PC-3 (cell line): ENCODE measurements at regions not wholly inside any gene's neighbourhood (a gene's known extent, or its start where the extent isn't known, plus 50 kb on each side); places are given as distances from the start of the nearest gene placed in this dataset.

Source experiments
- ATAC-seq: fragments of 200-7000 bp; cut with Tn5 transposase; 2 replicates; pipeline ENCODE4 v1.9.1; 2020; ENCODE audit warnings: mild to moderate bottlenecking, moderate library complexity
- BruUV-seq: library from RNA; stranded (reverse); fragments of 400-500 nt; replicated peaks from 2 replicates; lab custom pipeline; 2021; lab: Mats Ljungman, UMichigan
- CTCF ChIA-PET: fragments of 300-600 bp; sonication (Branson Sonifier 250); formaldehyde crosslinking; loops from one replicate; lab custom pipeline; 2022; ENCODE audit warnings: antibody characterized with exemption; lab: Charles Lee
- POLR2A ChIA-PET: fragments of 300-600 bp; sonication (Branson Sonifier 250); formaldehyde crosslinking; loops from one replicate; lab custom pipeline; 2022; ENCODE audit warnings: antibody characterized with exemption; ENCODE audit not compliant: unreplicated experiment; lab: Charles Lee
- DNase-seq: peaks from one replicate; pipeline ENCODE4 v3.0.0-alpha.2; 2015
- H2AFZ ChIP-seq: fragments of 300-600 bp; sonication (generic); 2 replicates; pipeline ENCODE4 v1.6.0; 2016; ENCODE audit warnings: antibody characterized with exemption, low read length
- H3F3A ChIP-seq: fragments of 300-600 bp; sonication (generic); one replicate; pipeline ENCODE4 v1.6.0; 2017; ENCODE audit warnings: antibody characterized with exemption, low read length, control low read depth, mild to moderate bottlenecking; ENCODE audit not compliant: unreplicated experiment
- H3K27ac ChIP-seq: fragments of 300-600 bp; sonication (generic); 2 replicates; pipeline ENCODE4 v1.5.1; 2016; ENCODE audit warnings: mild to moderate bottlenecking, low read length
- H3K27me3 ChIP-seq: fragments of 300-600 bp; sonication (generic); 2 replicates; pipeline ENCODE4 v1.6.1; 2016; ENCODE audit warnings: low read length, mixed read lengths
- H3K36me3 ChIP-seq: fragments of 300-600 bp; sonication (generic); 2 replicates; pipeline ENCODE4 v1.6.1; 2016; ENCODE audit warnings: low read depth, mixed run types, low read length, mixed read lengths
- H3K4me1 ChIP-seq: fragments of 300-600 bp; sonication (generic); 2 replicates; pipeline ENCODE4 v1.5.1; 2016; ENCODE audit warnings: low read length; ENCODE audit not compliant: insufficient read depth
- H3K4me2 ChIP-seq: fragments of 300-600 bp; sonication (generic); 2 replicates; pipeline ENCODE4 v1.6.0; 2016; ENCODE audit warnings: low read length
- H3K4me3 ChIP-seq: fragments of 300-600 bp; sonication (generic); 2 replicates; pipeline ENCODE4 v1.5.1; 2016; ENCODE audit warnings: mild to moderate bottlenecking, low read length, mixed read lengths
- H3K79me2 ChIP-seq: fragments of 300-600 bp; sonication (generic); 2 replicates; pipeline ENCODE4 v1.6.1; 2017; ENCODE audit warnings: low read length, mixed read lengths
- H3K9ac ChIP-seq: fragments of 300-600 bp; sonication (generic); 2 replicates; pipeline ENCODE4 v1.6.0; 2016; ENCODE audit warnings: mild to moderate bottlenecking, low read length
- H3K9me2 ChIP-seq: fragments of 300-600 bp; sonication (generic); replicated peaks from 2 replicates; pipeline ENCODE4 v1.6.1; 2016; ENCODE audit warnings: mixed run types, low read length, mixed read lengths
- H3K9me3 ChIP-seq: fragments of 300-600 bp; sonication (generic); 2 replicates; pipeline ENCODE4 v1.6.1; 2016; ENCODE audit warnings: low read length, mixed read lengths
- H4K20me1 ChIP-seq: fragments of 300-600 bp; sonication (generic); 2 replicates; pipeline ENCODE4 v1.6.1; 2016; ENCODE audit warnings: low read length, mixed read lengths
- EZH2 ChIP-seq: fragments of 300-600 bp; sonication (generic); IDR thresholded peaks from one replicate; pipeline ENCODE4 v1.6.1; 2017; ENCODE audit warnings: antibody characterized with exemption, mild to moderate bottlenecking, low read length; ENCODE audit not compliant: unreplicated experiment
- EZH2phosphoT487 ChIP-seq: fragments of 300-600 bp; sonication (generic); IDR thresholded peaks from 2 replicates; pipeline ENCODE4 v1.6.1; 2018; ENCODE audit warnings: mild to moderate bottlenecking, antibody characterized with exemption, low read length, borderline replicate concordance
- intact Hi-C: fragments of 100-400 bp; cut with micrococcal nuclease; formaldehyde crosslinking; loops from 2 replicates; pipeline ENCODE4 v1.9.0; 2023
- TF ChIP-seq, protein P1 (sequence below): fragments of 300-600 bp; sonication (generic); conservative IDR thresholded peaks from 2 replicates; pipeline ENCODE4 v1.5.1; 2017; ENCODE audit warnings: antibody characterized with exemption, low read depth, mild to moderate bottlenecking, low read length

DNA sequence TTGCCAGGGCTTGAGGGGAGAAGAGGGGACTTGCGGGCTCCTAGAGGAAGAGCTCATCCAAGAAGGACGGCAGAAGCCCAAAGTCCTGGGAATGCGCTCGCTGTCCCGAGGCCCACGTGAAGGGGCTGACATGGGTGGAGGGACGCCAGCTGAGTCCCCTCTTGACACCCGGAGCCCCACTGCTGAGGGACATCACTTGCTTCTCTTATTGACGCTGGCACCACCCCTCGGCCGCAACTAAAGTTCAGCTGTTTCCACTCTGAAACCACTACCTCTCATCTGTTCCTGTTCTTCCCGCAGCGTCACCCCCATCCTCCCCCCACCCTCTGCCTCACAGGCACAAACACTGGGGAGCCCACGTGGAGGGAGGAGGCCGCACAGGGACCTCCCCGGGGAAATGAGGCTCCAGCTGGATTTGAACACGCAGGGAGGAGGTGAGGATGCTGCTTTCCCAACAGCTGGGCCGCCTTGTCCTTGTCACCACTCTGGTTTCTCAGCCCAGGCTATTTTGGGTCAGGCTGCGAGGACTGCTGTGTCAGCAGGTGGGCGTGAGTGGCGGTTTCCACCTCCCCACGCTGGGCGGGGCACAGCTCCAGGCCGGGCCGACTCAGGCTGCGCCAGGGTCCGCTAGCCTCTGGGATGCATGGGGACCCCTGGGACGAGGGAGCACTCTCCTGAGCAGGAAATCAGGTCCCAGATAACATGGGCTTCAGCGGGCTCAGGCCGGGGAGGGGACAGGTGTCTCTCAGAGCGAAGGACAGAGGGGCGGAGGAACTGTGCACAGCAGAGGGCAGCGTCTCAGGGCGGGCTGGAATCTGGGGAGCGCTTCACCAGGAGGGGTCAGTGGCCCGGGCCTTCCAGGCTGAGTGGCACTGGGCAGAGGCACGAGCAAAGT is 156.3 kb downstream of the ZNF248 start:
- CTCF ChIA-PET = no interaction called here
- no peaks in the 10 kb centered on the region for H3K36me3 ChIP-seq
- DNase-seq = no peak
- no peaks in the 10 kb centered on the region for H3K9me3 ChIP-seq
- no peak overlapping the region for H3K27ac ChIP-seq
- H3K4me1 ChIP-seq = no peaks in the 10 kb centered on the region
- H3F3A ChIP-seq = no peaks in the 10 kb centered on the region
- intact Hi-C loops = no loop called here
- H3K9me2 ChIP-seq = no peaks in the 10 kb centered on the region
- H3K4me3 ChIP-seq = no peak overlapping the region
- no peak overlapping the region for H2AFZ ChIP-seq
- no peak for ATAC-seq
- TF ChIP-seq, protein P1, sequence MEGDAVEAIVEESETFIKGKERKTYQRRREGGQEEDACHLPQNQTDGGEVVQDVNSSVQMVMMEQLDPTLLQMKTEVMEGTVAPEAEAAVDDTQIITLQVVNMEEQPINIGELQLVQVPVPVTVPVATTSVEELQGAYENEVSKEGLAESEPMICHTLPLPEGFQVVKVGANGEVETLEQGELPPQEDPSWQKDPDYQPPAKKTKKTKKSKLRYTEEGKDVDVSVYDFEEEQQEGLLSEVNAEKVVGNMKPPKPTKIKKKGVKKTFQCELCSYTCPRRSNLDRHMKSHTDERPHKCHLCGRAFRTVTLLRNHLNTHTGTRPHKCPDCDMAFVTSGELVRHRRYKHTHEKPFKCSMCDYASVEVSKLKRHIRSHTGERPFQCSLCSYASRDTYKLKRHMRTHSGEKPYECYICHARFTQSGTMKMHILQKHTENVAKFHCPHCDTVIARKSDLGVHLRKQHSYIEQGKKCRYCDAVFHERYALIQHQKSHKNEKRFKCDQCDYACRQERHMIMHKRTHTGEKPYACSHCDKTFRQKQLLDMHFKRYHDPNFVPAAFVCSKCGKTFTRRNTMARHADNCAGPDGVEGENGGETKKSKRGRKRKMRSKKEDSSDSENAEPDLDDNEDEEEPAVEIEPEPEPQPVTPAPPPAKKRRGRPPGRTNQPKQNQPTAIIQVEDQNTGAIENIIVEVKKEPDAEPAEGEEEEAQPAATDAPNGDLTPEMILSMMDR = no peak
- TF ChIP-seq EZH2phosphoT487 (no peak), EZH2 (no peak)
- H3K27me3 ChIP-seq = no peaks in the 10 kb centered on the region
- no peak overlapping the region for H3K4me2 ChIP-seq
- H3K9ac ChIP-seq = no peak overlapping the region
- POLR2A ChIA-PET = no interaction called here
- no peaks in the 10 kb centered on the region for H4K20me1 ChIP-seq
- H3K79me2 ChIP-seq = no peaks in the 10 kb centered on the region
- no TSS peak for BruUV-seq

DNA sequence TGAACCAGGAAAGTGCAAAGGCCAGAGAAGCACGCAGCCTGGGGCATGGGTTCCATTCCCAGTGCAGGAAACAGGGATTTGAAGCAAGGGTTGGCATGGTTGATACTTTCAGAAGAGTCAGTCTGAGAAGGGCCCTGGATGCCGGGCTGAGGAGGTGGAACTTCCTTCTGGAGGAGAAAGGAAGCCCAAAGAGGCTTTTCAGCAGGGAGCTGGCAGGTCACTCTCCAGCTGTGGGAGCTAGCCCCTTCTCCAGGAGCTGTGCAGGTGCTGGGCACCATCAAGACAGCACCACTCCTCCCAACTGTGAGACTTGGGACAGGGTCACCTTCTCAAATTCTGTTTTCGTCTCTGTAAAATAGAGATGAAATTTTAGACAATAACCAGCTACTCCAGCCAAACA is 169.8 kb downstream of the ZNF248 start:
- intact Hi-C loops = no loop called here
- Histone ChIP-seq H3K9me2 (no peaks in the 10 kb centered on the region), H3K4me2 (no peak overlapping the region), H3K27me3 (no peaks in the 10 kb centered on the region), H3K4me1 (no peaks in the 10 kb centered on the region), H3K9me3 (peaks cover 5% of the 10 kb centered on the region; the same call in 1 of the 2 replicates), H3K9ac (no peak overlapping the region), H3K79me2 (no peaks in the 10 kb centered on the region), H3K36me3 (no peaks in the 10 kb centered on the region), H3F3A (no peaks in the 10 kb centered on the region), H2AFZ (no peak overlapping the region), H3K27ac (no peak overlapping the region), H3K4me3 (no peak overlapping the region), H4K20me1 (no peaks in the 10 kb centered on the region)
- TF ChIP-seq EZH2phosphoT487 (no peak), EZH2 (no peak)
- TF ChIP-seq, protein P1 = no peak
- ATAC-seq = no peak
- no TSS peak for BruUV-seq
- ChIA-PET CTCF (no interaction called here), POLR2A (no interaction called here)
- DNase-seq = no peak
